H1 (cell line): ENCODE measurements at regions not wholly inside any gene's neighbourhood (a gene's known extent, or its start where the extent isn't known, plus 50 kb on each side); places are given as distances from the start of the nearest gene placed in this dataset.

Experiments used
- ASH2L ChIP-seq: fragments of 200-600, 300-600 bp; sonication (generic); IDR thresholded peaks from one replicate; pipeline ENCODE4 v1.7.1; 2017; ENCODE audit warnings: low read length
- CBX8 ChIP-seq: fragments of 300-800, 300-1000 bp; sonication (generic); IDR thresholded peaks from 2 replicates; pipeline ENCODE4 v1.7.1; 2016; ENCODE audit warnings: low read depth, low read length, borderline replicate concordance
- CTBP2 ChIP-seq: IDR thresholded peaks from 2 replicates; pipeline ENCODE4 v1.7.0; 2011; ENCODE audit warnings: borderline replicate concordance, mild to moderate bottlenecking, moderate library complexity, mixed read lengths, low read length; ENCODE audit not compliant: insufficient read depth, insufficient read length
- KDM4A ChIP-seq: IDR thresholded peaks from one replicate; pipeline ENCODE4 v1.7.1; 2012; ENCODE audit warnings: low read depth, mild to moderate bottlenecking, moderate library complexity, low read length, inconsistent platforms; ENCODE audit not compliant: severe bottlenecking
- MAFK ChIP-seq: IDR thresholded peaks from 2 replicates; pipeline ENCODE4 v1.6.1; 2012; ENCODE audit warnings: low read depth, mild to moderate bottlenecking, improper control_type of control experiment, low read length
- RAD21 ChIP-seq, 2 experiments: IDR thresholded peaks in 1 of 2; conservative IDR thresholded peaks in 1 of 2; 2 replicates each; pipeline ENCODE4 v1.6.1; 2011; ENCODE audit warnings: low read depth in 2 of 2, low read length in 2 of 2, improper control_type of control experiment in 1 of 2, inconsistent platforms in 1 of 2, mild to moderate bottlenecking in 1 of 2, moderate library complexity in 1 of 2
- SP2 ChIP-seq: IDR thresholded peaks from 2 replicates; pipeline ENCODE4 v1.6.1; 2012; ENCODE audit warnings: mild to moderate bottlenecking, low read length, inconsistent platforms
- TF ChIP-seq, protein P1 (sequence below): fragments of 300-600 bp; sonication (generic); IDR thresholded peaks from 2 replicates; pipeline ENCODE4 v1.7.1; 2012; ENCODE audit warnings: low read length, moderate library complexity, mild to moderate bottlenecking, inconsistent platforms; ENCODE audit not compliant: insufficient replicate concordance

DNA sequence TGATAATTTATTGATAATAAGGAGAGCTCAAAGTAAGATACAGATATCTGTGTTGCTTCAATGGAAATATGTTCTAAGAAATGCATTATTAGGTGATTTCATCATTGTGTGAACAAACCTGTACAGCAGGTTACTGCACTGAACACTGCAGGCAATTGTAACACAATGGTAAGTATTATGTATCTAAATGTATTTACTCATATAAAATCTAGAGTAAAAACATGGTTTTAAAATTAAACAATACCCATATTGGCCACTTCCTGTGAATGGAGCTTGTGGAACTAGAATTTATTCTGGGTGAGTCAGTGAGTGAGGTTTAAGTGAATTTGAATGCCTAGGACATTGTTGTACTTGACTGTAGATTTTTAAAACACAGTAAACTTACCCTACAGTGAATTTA is 722.9 kb upstream of the RAG2 start (continued):
- TF ChIP-seq, protein P1, sequence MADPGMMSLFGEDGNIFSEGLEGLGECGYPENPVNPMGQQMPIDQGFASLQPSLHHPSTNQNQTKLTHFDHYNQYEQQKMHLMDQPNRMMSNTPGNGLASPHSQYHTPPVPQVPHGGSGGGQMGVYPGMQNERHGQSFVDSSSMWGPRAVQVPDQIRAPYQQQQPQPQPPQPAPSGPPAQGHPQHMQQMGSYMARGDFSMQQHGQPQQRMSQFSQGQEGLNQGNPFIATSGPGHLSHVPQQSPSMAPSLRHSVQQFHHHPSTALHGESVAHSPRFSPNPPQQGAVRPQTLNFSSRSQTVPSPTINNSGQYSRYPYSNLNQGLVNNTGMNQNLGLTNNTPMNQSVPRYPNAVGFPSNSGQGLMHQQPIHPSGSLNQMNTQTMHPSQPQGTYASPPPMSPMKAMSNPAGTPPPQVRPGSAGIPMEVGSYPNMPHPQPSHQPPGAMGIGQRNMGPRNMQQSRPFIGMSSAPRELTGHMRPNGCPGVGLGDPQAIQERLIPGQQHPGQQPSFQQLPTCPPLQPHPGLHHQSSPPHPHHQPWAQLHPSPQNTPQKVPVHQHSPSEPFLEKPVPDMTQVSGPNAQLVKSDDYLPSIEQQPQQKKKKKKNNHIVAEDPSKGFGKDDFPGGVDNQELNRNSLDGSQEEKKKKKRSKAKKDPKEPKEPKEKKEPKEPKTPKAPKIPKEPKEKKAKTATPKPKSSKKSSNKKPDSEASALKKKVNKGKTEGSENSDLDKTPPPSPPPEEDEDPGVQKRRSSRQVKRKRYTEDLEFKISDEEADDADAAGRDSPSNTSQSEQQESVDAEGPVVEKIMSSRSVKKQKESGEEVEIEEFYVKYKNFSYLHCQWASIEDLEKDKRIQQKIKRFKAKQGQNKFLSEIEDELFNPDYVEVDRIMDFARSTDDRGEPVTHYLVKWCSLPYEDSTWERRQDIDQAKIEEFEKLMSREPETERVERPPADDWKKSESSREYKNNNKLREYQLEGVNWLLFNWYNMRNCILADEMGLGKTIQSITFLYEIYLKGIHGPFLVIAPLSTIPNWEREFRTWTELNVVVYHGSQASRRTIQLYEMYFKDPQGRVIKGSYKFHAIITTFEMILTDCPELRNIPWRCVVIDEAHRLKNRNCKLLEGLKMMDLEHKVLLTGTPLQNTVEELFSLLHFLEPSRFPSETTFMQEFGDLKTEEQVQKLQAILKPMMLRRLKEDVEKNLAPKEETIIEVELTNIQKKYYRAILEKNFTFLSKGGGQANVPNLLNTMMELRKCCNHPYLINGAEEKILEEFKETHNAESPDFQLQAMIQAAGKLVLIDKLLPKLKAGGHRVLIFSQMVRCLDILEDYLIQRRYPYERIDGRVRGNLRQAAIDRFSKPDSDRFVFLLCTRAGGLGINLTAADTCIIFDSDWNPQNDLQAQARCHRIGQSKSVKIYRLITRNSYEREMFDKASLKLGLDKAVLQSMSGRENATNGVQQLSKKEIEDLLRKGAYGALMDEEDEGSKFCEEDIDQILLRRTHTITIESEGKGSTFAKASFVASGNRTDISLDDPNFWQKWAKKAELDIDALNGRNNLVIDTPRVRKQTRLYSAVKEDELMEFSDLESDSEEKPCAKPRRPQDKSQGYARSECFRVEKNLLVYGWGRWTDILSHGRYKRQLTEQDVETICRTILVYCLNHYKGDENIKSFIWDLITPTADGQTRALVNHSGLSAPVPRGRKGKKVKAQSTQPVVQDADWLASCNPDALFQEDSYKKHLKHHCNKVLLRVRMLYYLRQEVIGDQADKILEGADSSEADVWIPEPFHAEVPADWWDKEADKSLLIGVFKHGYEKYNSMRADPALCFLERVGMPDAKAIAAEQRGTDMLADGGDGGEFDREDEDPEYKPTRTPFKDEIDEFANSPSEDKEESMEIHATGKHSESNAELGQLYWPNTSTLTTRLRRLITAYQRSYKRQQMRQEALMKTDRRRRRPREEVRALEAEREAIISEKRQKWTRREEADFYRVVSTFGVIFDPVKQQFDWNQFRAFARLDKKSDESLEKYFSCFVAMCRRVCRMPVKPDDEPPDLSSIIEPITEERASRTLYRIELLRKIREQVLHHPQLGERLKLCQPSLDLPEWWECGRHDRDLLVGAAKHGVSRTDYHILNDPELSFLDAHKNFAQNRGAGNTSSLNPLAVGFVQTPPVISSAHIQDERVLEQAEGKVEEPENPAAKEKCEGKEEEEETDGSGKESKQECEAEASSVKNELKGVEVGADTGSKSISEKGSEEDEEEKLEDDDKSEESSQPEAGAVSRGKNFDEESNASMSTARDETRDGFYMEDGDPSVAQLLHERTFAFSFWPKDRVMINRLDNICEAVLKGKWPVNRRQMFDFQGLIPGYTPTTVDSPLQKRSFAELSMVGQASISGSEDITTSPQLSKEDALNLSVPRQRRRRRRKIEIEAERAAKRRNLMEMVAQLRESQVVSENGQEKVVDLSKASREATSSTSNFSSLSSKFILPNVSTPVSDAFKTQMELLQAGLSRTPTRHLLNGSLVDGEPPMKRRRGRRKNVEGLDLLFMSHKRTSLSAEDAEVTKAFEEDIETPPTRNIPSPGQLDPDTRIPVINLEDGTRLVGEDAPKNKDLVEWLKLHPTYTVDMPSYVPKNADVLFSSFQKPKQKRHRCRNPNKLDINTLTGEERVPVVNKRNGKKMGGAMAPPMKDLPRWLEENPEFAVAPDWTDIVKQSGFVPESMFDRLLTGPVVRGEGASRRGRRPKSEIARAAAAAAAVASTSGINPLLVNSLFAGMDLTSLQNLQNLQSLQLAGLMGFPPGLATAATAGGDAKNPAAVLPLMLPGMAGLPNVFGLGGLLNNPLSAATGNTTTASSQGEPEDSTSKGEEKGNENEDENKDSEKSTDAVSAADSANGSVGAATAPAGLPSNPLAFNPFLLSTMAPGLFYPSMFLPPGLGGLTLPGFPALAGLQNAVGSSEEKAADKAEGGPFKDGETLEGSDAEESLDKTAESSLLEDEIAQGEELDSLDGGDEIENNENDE = no peak
- no peak for TF ChIP-seq RAD21 (IDR thresholded peaks at IDR 0.05 in 1 of 2, conservative IDR thresholded peaks at IDR 0.05 in 1 of 2; ENCODE audit: low read depth in 2 of 2, low read length in 2 of 2)
- no peak for TF ChIP-seq ASH2L
- no peak for TF ChIP-seq MAFK
- TF ChIP-seq SP2 = no peak
- TF ChIP-seq KDM4A = no peak
- no peak for TF ChIP-seq CBX8
- no peak for TF ChIP-seq CTBP2
- TF ChIP-seq, all 59 proteins: peak for 0
